ENCODE measurements at regions not wholly inside any gene's neighbourhood (a gene's known extent, or its start where the extent isn't known, plus 50 kb on each side); places are given as distances from the start of the nearest gene placed in this dataset.
"Not testable (repeated sequence)": the region's sequence is repeated elsewhere in the genome, so short reads cannot be mapped to it uniquely, and the experiment has no call there.

DNA sequence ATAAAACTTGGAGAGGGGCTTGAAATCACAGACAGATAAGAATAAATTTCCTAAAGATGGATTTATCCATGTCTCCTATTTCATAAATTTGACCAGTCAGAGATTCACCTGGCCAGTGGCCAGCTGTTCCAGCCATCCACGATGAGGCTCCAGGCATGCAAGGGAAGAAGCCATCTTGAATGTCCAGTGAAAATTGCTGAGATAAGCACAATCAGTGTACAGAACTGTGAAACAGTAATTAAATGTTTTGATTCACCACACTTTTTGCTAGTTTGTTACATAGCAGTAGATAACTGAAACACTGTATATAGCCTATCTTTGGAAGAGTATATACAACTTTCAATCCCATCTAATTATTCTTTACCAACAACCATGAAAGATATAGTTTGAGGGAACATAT lies 163.5 kb downstream of the HINT1 start:
- DNase-seq (no peak), ATAC-seq (no peak)
- H3K27ac ChIP-seq: no peak overlapping the region
- H3K4me1 ChIP-seq: no peaks in the 10 kb centered on the region
- no peaks in the 10 kb centered on the region for H3K27me3 ChIP-seq
- intact Hi-C loops (cut with DNase I): no loop called here
- no peaks in the 10 kb centered on the region for H3K9me3 ChIP-seq
- 22 to 25% methylated on average over 1 of the region's 1 CpG for WGBS, 2 donors
- TF ChIP-seq, protein P1, sequence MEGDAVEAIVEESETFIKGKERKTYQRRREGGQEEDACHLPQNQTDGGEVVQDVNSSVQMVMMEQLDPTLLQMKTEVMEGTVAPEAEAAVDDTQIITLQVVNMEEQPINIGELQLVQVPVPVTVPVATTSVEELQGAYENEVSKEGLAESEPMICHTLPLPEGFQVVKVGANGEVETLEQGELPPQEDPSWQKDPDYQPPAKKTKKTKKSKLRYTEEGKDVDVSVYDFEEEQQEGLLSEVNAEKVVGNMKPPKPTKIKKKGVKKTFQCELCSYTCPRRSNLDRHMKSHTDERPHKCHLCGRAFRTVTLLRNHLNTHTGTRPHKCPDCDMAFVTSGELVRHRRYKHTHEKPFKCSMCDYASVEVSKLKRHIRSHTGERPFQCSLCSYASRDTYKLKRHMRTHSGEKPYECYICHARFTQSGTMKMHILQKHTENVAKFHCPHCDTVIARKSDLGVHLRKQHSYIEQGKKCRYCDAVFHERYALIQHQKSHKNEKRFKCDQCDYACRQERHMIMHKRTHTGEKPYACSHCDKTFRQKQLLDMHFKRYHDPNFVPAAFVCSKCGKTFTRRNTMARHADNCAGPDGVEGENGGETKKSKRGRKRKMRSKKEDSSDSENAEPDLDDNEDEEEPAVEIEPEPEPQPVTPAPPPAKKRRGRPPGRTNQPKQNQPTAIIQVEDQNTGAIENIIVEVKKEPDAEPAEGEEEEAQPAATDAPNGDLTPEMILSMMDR (IDR thresholded peaks at IDR 0.05): no peak
- no peak overlapping the region for H3K4me3 ChIP-seq
- H3K36me3 ChIP-seq: no peaks in the 10 kb centered on the region

DNA sequence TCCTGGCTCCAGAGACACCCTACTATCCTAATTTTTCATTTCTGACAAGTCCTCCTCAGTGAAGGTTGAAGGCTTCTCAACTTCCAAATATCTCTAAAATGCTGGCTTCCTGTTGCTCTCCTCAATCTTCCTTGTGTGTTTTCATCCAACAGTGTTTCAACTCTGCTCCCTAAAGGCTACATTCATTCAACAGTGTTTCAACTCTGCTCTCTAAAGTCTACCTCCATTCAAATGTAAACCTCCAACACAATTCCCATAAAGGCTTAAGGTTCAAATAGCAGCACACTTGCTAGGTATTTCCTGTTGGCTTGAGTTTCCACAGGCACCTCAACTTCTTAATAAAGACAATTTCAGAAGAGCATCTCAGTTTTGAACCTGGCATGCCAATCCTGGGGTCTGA lies 164.8 kb downstream of the HINT1 start:
- TF ChIP-seq, protein P1 (IDR thresholded peaks at IDR 0.05): no peak
- no peaks in the 10 kb centered on the region for H3K27me3 ChIP-seq
- no peak overlapping the region for H3K27ac ChIP-seq
- no peaks in the 10 kb centered on the region for H3K36me3 ChIP-seq
- no peak overlapping the region for H3K4me3 ChIP-seq
- DNase-seq (no peak), ATAC-seq (no peak)
- H3K4me1 ChIP-seq: no peaks in the 10 kb centered on the region
- no peaks in the 10 kb centered on the region for H3K9me3 ChIP-seq
- intact Hi-C loops (cut with DNase I): no loop called here

DNA sequence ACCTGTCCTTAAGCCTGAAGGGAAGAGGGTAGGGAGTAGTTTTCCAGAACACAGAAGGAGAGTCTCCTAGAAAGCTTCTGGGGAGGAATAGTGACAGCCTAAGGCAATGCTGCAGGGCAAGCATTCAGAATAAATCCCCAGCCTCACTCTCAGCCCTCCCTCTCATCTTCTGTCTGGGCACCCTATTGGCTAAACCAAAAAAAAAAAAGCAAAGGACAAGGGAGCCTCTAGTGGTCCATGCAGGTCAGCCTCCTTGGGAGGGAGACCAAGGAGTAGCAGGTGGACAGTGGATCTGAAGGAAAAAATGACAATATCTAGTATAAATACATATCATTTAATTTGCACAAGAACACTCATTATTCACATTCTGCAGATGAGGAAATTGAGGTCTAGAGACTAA lies 168.3 kb downstream of the HINT1 start:
- H3K9me3 ChIP-seq; H3K27me3 ChIP-seq; H3K4me3 ChIP-seq; DNase-seq; H3K36me3 ChIP-seq; ATAC-seq; intact Hi-C loops (cut with DNase I); H3K27ac ChIP-seq; H3K4me1 ChIP-seq: not testable (repeated sequence)

DNA sequence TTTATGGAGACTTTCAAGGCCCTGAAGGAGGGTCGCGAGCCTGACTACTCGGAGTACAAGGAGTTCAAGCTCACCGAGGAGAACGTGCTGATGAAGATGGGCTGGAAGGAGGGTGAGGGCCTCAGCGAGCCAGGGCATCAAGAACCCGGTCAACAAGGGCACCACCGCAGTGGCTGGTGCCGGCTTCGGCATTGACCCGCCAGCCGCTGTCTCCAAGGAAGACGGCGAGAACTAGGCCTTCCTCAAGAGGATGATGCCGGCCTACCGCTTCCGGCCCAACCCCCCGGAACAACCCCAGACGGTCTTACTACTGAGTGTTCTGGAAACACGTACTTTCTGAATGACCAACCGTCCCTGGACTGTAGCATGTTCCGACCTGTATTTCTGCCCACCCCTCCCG lies 169.2 kb downstream of the HINT1 start:
- TF ChIP-seq, protein P1 (IDR thresholded peaks at IDR 0.05): no peak
- ATAC-seq: no peak
- H3K9me3 ChIP-seq: no peaks in the 10 kb centered on the region
- DNase-seq: no peak
- H3K36me3 ChIP-seq: no peaks in the 10 kb centered on the region
- WGBS, 2 donors: 94% methylated on average over 23 of the region's 23 CpGs
- H3K4me1 ChIP-seq: no peaks in the 10 kb centered on the region
- H3K4me3 ChIP-seq: no peak overlapping the region
- no peaks in the 10 kb centered on the region for H3K27me3 ChIP-seq
- H3K27ac ChIP-seq: no peak overlapping the region
- intact Hi-C loops (cut with DNase I): no loop called here

DNA sequence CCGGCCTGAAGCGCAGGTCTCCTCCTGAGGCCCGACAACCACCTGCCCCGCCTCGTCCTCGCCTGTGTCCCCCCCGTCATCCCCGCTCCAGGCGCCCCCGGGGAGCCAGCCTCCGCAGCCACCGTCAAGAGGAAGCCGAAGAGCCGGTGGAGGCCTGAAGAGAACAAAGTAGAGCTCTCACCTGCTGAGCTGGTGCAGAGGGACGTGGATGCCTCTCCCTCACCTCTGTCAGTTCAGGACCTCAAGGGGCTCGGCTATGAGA lies 169.9 kb downstream of the HINT1 start:
- intact Hi-C loops (cut with DNase I): no loop called here
- no peak overlapping the region for H3K27ac ChIP-seq
- TF ChIP-seq, protein P1 (IDR thresholded peaks at IDR 0.05): no peak
- H3K9me3 ChIP-seq: no peaks in the 10 kb centered on the region
- no peak for DNase-seq
- no peaks in the 10 kb centered on the region for H3K27me3 ChIP-seq
- no peaks in the 10 kb centered on the region for H3K36me3 ChIP-seq
- WGBS, 2 donors: 93 to 97% methylated on average over 16 of the region's 16 CpGs
- no peak overlapping the region for H3K4me3 ChIP-seq
- no peak for ATAC-seq
- H3K4me1 ChIP-seq: no peaks in the 10 kb centered on the region

Data from heart right ventricle (tissue), 16 donors.